PFSK-1 (cell line): ENCODE measurements at regions not wholly inside any gene's neighbourhood (a gene's known extent, or its start where the extent isn't known, plus 50 kb on each side); places are given as distances from the start of the nearest gene placed in this dataset.

Source experiments
- POLR2AphosphoS5 ChIP-seq: IDR thresholded peaks from 2 replicates; pipeline ENCODE4 v1.6.1; 2012; ENCODE audit warnings: low read depth, mild to moderate bottlenecking, control low read depth, low read length, moderate library complexity
- TF ChIP-seq, protein P1 (sequence below), 2 experiments: IDR thresholded peaks; 2 replicates each; pipeline versions ENCODE4 v1.6.1 to v1.8.0; 2011 to 2012; ENCODE audit warnings: low read depth in 2 of 2, low read length in 2 of 2, control low read depth in 1 of 2, inconsistent platforms in 1 of 2, mild to moderate bottlenecking in 1 of 2, moderate library complexity in 1 of 2; ENCODE audit not compliant: insufficient read depth in 1 of 2

DNA sequence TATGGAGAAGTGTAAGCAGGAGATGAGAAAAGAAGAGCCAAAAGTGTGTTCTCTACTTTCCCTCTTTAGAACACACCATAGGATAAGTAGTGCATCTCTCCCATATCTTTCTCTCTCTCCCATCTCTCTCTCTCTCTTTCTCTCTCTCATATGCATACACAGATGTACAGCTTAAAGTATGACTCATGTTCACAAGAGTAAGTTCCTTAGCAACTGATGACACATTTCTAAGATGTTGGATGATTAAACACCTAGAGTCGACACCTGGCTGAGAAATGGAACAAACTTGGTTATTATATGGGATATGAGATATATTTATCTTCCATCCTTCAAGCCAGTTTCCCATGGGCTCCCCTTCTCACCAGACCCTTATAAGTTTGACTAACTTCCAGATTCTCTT, 113.5 kb downstream of the TMEM132E start:
- TF ChIP-seq, protein P1, sequence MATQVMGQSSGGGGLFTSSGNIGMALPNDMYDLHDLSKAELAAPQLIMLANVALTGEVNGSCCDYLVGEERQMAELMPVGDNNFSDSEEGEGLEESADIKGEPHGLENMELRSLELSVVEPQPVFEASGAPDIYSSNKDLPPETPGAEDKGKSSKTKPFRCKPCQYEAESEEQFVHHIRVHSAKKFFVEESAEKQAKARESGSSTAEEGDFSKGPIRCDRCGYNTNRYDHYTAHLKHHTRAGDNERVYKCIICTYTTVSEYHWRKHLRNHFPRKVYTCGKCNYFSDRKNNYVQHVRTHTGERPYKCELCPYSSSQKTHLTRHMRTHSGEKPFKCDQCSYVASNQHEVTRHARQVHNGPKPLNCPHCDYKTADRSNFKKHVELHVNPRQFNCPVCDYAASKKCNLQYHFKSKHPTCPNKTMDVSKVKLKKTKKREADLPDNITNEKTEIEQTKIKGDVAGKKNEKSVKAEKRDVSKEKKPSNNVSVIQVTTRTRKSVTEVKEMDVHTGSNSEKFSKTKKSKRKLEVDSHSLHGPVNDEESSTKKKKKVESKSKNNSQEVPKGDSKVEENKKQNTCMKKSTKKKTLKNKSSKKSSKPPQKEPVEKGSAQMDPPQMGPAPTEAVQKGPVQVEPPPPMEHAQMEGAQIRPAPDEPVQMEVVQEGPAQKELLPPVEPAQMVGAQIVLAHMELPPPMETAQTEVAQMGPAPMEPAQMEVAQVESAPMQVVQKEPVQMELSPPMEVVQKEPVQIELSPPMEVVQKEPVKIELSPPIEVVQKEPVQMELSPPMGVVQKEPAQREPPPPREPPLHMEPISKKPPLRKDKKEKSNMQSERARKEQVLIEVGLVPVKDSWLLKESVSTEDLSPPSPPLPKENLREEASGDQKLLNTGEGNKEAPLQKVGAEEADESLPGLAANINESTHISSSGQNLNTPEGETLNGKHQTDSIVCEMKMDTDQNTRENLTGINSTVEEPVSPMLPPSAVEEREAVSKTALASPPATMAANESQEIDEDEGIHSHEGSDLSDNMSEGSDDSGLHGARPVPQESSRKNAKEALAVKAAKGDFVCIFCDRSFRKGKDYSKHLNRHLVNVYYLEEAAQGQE (IDR thresholded peaks at IDR 0.05; ENCODE audit: insufficient read depth in 1 of 2, low read depth in 2 of 2, low read length in 2 of 2) = no peak
- TF ChIP-seq POLR2AphosphoS5 = no peak
